H9 (cell line): ENCODE measurements at regions not wholly inside any gene's neighbourhood (a gene's known extent, or its start where the extent isn't known, plus 50 kb on each side); places are given as distances from the start of the nearest gene placed in this dataset.

ENCODE experiments used
- DNase-seq: peaks from one replicate; pipeline ENCODE4 v3.0.0-alpha.2; 2017
- H2AFZ ChIP-seq: one replicate; pipeline ENCODE4 v1.6.1; 2013; ENCODE audit warnings: mild to moderate bottlenecking, low read length, control low read depth, moderate library complexity
- H2AK5ac ChIP-seq: 2 replicates; pipeline ENCODE4 v1.6.1; 2013; ENCODE audit warnings: low read length, control low read depth, mixed read lengths; ENCODE audit not compliant: insufficient read length
- H2BK120ac ChIP-seq: one replicate; pipeline ENCODE4 v1.6.1; 2013; ENCODE audit warnings: low read depth, mild to moderate bottlenecking, low read length, control low read depth, inconsistent platforms; ENCODE audit not compliant: poor library complexity, severe bottlenecking
- H2BK12ac ChIP-seq: 2 replicates; pipeline ENCODE4 v1.6.1; 2013; ENCODE audit warnings: low read length, control low read depth, mixed read lengths, low read depth; ENCODE audit not compliant: insufficient read length
- H2BK15ac ChIP-seq: 2 replicates; pipeline ENCODE4 v1.6.1; 2013; ENCODE audit warnings: low read depth, low read length, control low read depth
- H2BK20ac ChIP-seq: one replicate; pipeline ENCODE4 v1.6.1; 2013; ENCODE audit warnings: low read depth, mild to moderate bottlenecking, low read length, control low read depth, inconsistent platforms; ENCODE audit not compliant: poor library complexity, severe bottlenecking
- H2BK5ac ChIP-seq: 2 replicates; pipeline ENCODE4 v1.6.1; 2013; ENCODE audit warnings: low read length, control low read depth, mixed read lengths; ENCODE audit not compliant: insufficient read length
- H3K14ac ChIP-seq: 2 replicates; pipeline ENCODE4 v1.6.1; 2013; ENCODE audit warnings: low read length, control low read depth; ENCODE audit not compliant: insufficient read depth
- H3K18ac ChIP-seq: 2 replicates; pipeline ENCODE4 v1.6.1; 2013; ENCODE audit warnings: low read depth, mild to moderate bottlenecking, mixed read lengths, low read length, control low read depth; ENCODE audit not compliant: insufficient read length
- H3K23ac ChIP-seq: 2 replicates; pipeline ENCODE4 v1.6.1; 2013; ENCODE audit warnings: low read length, control low read depth, mixed read lengths, low read depth; ENCODE audit not compliant: insufficient read length
- H3K23me2 ChIP-seq: 2 replicates; pipeline ENCODE4 v1.6.1; 2013; ENCODE audit warnings: low read depth, mild to moderate bottlenecking, mixed read lengths, low read length, control low read depth; ENCODE audit not compliant: insufficient read length, poor library complexity, severe bottlenecking
- H3K27ac ChIP-seq: 2 replicates; pipeline ENCODE4 v1.5.1; 2013; ENCODE audit warnings: low read length, control low read depth, mixed read lengths, low read depth; ENCODE audit not compliant: insufficient read length
- H3K27me3 ChIP-seq: 2 replicates; pipeline ENCODE4 v1.6.1; 2013; ENCODE audit warnings: low read length, control low read depth, inconsistent platforms; ENCODE audit not compliant: insufficient read depth
- H3K4ac ChIP-seq: 2 replicates; pipeline ENCODE4 v1.6.1; 2013; ENCODE audit warnings: low read depth, mild to moderate bottlenecking, control low read depth, inconsistent platforms, low read length, moderate library complexity
- H3K4me1 ChIP-seq: 2 replicates; pipeline ENCODE4 v1.6.1; 2013; ENCODE audit warnings: low read length, control low read depth, inconsistent platforms; ENCODE audit not compliant: insufficient read depth
- H3K4me2 ChIP-seq: 2 replicates; pipeline ENCODE4 v1.6.1; 2013; ENCODE audit warnings: low read length, control low read depth, mixed read lengths; ENCODE audit not compliant: insufficient read length, insufficient read depth
- H3K56ac ChIP-seq: 2 replicates; pipeline ENCODE4 v1.6.1; 2013; ENCODE audit warnings: low read depth, mild to moderate bottlenecking, mixed read lengths, low read length, control low read depth; ENCODE audit not compliant: insufficient read length
- H3K79me1 ChIP-seq: 2 replicates; pipeline ENCODE4 v1.6.1; 2013; ENCODE audit warnings: low read depth, mild to moderate bottlenecking, moderate library complexity, low read length, control low read depth, inconsistent platforms; ENCODE audit not compliant: insufficient read depth, poor library complexity, severe bottlenecking
- H3K79me2 ChIP-seq: 2 replicates; pipeline ENCODE4 v1.6.1; 2013; ENCODE audit warnings: low read length, control low read depth, inconsistent platforms; ENCODE audit not compliant: insufficient read depth
- H3K9ac ChIP-seq: 2 replicates; pipeline ENCODE4 v1.6.1; 2013; ENCODE audit warnings: low read length, control low read depth, mixed read lengths; ENCODE audit not compliant: insufficient read length; ENCODE audit errors: extremely low read depth
- H3K9me3 ChIP-seq: one replicate; pipeline ENCODE4 v1.6.1; 2013; ENCODE audit warnings: low read depth, low read length, inconsistent platforms; ENCODE audit not compliant: control insufficient read depth
- H3T11ph ChIP-seq: one replicate; pipeline ENCODE4 v1.6.1; 2013; ENCODE audit warnings: mild to moderate bottlenecking, low read length, control low read depth, inconsistent platforms
- H4K20me1 ChIP-seq: one replicate; pipeline ENCODE4 v1.6.1; 2013; ENCODE audit not compliant: control insufficient read depth, insufficient read length, insufficient read depth
- H4K5ac ChIP-seq: 2 replicates; pipeline ENCODE4 v1.6.1; 2013; ENCODE audit warnings: low read depth, mild to moderate bottlenecking, mixed read lengths, low read length, control low read depth; ENCODE audit not compliant: insufficient read length
- H4K8ac ChIP-seq: replicated peaks from 2 replicates; pipeline ENCODE4 v1.6.1; 2013; ENCODE audit warnings: low read length, control low read depth, mixed read lengths, low read depth; ENCODE audit not compliant: insufficient read length
- H4K91ac ChIP-seq: 2 replicates; pipeline ENCODE4 v1.6.1; 2013; ENCODE audit warnings: low read depth, mild to moderate bottlenecking, moderate library complexity, mixed read lengths, low read length, control low read depth; ENCODE audit not compliant: insufficient read length
- H3K27ac Mint-ChIP-seq, 3 experiments: 2 replicates in 2 of 3; 3 replicates in 1 of 3; pipeline ENCODE4 v1.8.0; 2020 to 2021; ENCODE audit warnings: mixed read lengths in 3 of 3, mild to moderate bottlenecking in 1 of 3, moderate library complexity in 1 of 3
- H3K27me3 Mint-ChIP-seq: 2 replicates; pipeline ENCODE4 v1.8.0; 2021; ENCODE audit warnings: low read depth, mild to moderate bottlenecking, moderate library complexity, mixed read lengths
- H3K36me3 Mint-ChIP-seq, 3 experiments: 2 replicates in 2 of 3; 3 replicates in 1 of 3; pipeline ENCODE4 v1.8.0; 2020 to 2021; ENCODE audit warnings: low read depth in 3 of 3, mixed read lengths in 3 of 3; ENCODE audit not compliant: insufficient read depth in 1 of 3
- H3K4me1 Mint-ChIP-seq, 2 experiments: 2 replicates each; pipeline ENCODE4 v1.8.0; 2020; ENCODE audit warnings: mixed read lengths in 2 of 2
- H3K4me3 Mint-ChIP-seq, 2 experiments: 2 replicates in 1 of 2; 3 replicates in 1 of 2; pipeline ENCODE4 v1.8.0; 2020 to 2021; ENCODE audit warnings: mild to moderate bottlenecking in 2 of 2, mixed read lengths in 2 of 2, moderate library complexity in 1 of 2
- H3K9me3 Mint-ChIP-seq, 2 experiments: 2 replicates in 1 of 2; 3 replicates in 1 of 2; pipeline ENCODE4 v1.8.0; 2020; ENCODE audit warnings: mild to moderate bottlenecking in 2 of 2, mixed read lengths in 2 of 2, moderate library complexity in 1 of 2
- WGBS: extraction: QIAGEN DNeasy Blood & Tissue Kit; methylation state at CpG from one replicate; pipeline ENCODE4 v1.1.7; 2013; ENCODE audit warnings: missing lambda C conversion rate, low lambda C conversion rate, mixed read lengths; ENCODE audit not compliant: insufficient read length; ENCODE audit errors: extremely low coverage; 5-methylcytosine and 5-hydroxymethylcytosine counted together
- TF ChIP-seq, protein P1 (sequence below): fragments of 200-600 bp; sonication (generic); conservative IDR thresholded peaks from 3 replicates; pipeline ENCODE4 v1.8.0; 2021; ENCODE audit warnings: antibody characterized with exemption, mild to moderate bottlenecking

DNA sequence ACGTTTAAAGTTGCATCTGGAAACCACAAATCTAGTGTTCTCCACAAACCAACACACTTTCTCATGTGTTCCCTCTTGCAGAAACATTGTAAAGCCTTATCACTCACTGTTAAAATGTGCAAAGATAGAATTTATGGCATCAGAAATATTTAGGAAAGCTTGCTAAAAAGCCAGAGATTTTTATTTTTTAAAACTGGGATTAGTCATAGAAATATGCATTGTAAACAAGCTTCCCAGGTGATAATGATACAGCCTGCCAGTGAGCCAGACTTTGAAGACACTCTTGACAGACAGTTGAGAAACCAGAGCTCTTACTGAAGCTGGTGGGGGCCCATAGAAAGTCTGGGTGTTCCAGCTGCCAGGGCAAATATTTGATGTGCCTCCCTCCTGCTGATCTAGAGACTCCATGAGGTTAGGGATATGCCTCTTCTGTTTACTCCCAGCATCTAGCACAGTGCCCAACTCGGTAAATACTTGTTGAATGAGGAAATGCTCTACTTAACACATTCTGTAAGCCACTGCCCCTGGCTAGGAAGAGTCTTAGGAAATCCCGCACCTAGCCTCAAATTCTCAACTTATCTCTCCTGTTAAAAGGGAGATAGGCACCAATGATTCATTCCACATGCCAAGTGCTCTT, 179.0 kb upstream of the RASGEF1B start:
- Histone ChIP-seq H3K23ac (no peak overlapping the region), H4K8ac (no peak overlapping the region), H2BK20ac (no peak overlapping the region), H2BK12ac (no peak overlapping the region), H3K27me3 (peaks cover 17% of the 10 kb centered on the region; the same call in 1 of the 2 replicates), H2BK5ac (no peak overlapping the region), H3K18ac (no peak overlapping the region), H3K79me1 (no peaks in the 10 kb centered on the region), H3K4me1 (peaks cover 7% of the 10 kb centered on the region; the same call in 1 of the 2 replicates), H3K56ac (no peak overlapping the region), H2BK120ac (no peak overlapping the region), H3T11ph (no peak overlapping the region), H3K9me3 (no peaks in the 10 kb centered on the region), H3K4ac (no peak overlapping the region), H3K27ac (no peak overlapping the region), H2AK5ac (no peak overlapping the region), H2BK15ac (no peak overlapping the region), H3K79me2 (no peaks in the 10 kb centered on the region), H2AFZ (no peak overlapping the region), H3K23me2 (no peaks in the 10 kb centered on the region), H4K5ac (no peak overlapping the region), H4K20me1 (no peaks in the 10 kb centered on the region), H4K91ac (no peak overlapping the region), H3K4me2 (no peak overlapping the region), H3K9ac (no peak overlapping the region), H3K14ac (no peak overlapping the region)
- no peaks in the 10 kb centered on the region for H3K36me3 Mint-ChIP-seq
- no peak overlapping the region for H3K27ac Mint-ChIP-seq
- peaks cover 74% of the 10 kb centered on the region for H3K27me3 Mint-ChIP-seq
- no peak for DNase-seq
- H3K4me3 Mint-ChIP-seq, result no peak overlapping the region
- no CpG with 5 or more reads among the region's 3 CpGs for WGBS
- peaks cover 34 to 41% of the 10 kb centered on the region in 2 experiments for H3K4me1 Mint-ChIP-seq
- H3K9me3 Mint-ChIP-seq, result no peaks in the 10 kb centered on the region
- TF ChIP-seq, protein P1, sequence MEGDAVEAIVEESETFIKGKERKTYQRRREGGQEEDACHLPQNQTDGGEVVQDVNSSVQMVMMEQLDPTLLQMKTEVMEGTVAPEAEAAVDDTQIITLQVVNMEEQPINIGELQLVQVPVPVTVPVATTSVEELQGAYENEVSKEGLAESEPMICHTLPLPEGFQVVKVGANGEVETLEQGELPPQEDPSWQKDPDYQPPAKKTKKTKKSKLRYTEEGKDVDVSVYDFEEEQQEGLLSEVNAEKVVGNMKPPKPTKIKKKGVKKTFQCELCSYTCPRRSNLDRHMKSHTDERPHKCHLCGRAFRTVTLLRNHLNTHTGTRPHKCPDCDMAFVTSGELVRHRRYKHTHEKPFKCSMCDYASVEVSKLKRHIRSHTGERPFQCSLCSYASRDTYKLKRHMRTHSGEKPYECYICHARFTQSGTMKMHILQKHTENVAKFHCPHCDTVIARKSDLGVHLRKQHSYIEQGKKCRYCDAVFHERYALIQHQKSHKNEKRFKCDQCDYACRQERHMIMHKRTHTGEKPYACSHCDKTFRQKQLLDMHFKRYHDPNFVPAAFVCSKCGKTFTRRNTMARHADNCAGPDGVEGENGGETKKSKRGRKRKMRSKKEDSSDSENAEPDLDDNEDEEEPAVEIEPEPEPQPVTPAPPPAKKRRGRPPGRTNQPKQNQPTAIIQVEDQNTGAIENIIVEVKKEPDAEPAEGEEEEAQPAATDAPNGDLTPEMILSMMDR, result no peak
